ENCODE measurements at regions not wholly inside any gene's neighbourhood (a gene's known extent, or its start where the extent isn't known, plus 50 kb on each side); places are given as distances from the start of the nearest gene placed in this dataset.

- no peaks in the 10 kb centered on the region for H3K27me3 ChIP-seq (ENCODE audit: insufficient read depth, low read length)
- H3K4me3 ChIP-seq (ENCODE audit: low read length): no peak overlapping the region
- H3K9ac ChIP-seq (ENCODE audit: low read depth, low read length): no peak overlapping the region
- no peaks in the 10 kb centered on the region for H3K4me1 ChIP-seq (ENCODE audit: insufficient read depth, low read length)
- no peaks in the 10 kb centered on the region for H3K9me3 ChIP-seq (ENCODE audit: insufficient read depth, low read depth, low read length)
- no peaks in the 10 kb centered on the region for H3K36me3 ChIP-seq (ENCODE audit: insufficient read depth, low read length)
- H3K27ac ChIP-seq (ENCODE audit: low read depth, low read length): no peak overlapping the region
- WGBS: 100% methylated on average over 2 of the region's 2 CpGs
Observed at GRCh38 chr5:145227881-145228280, 607.3 kb downstream of the PRELID2 start.

GRCh38 chr5:145226726-145227125 lies 608.4 kb downstream of the PRELID2 start:
- WGBS: 95% methylated on average over 3 of the region's 3 CpGs
- H3K4me3 ChIP-seq (ENCODE audit: low read length): no peak overlapping the region
- H3K9me3 ChIP-seq (ENCODE audit: insufficient read depth, low read depth, low read length): no peaks in the 10 kb centered on the region
- H3K9ac ChIP-seq (ENCODE audit: low read depth, low read length): no peak overlapping the region
- H3K4me1 ChIP-seq (ENCODE audit: insufficient read depth, low read length): no peaks in the 10 kb centered on the region
- H3K36me3 ChIP-seq (ENCODE audit: insufficient read depth, low read length): no peaks in the 10 kb centered on the region
- no peak overlapping the region for H3K27ac ChIP-seq (ENCODE audit: low read depth, low read length)
- no peaks in the 10 kb centered on the region for H3K27me3 ChIP-seq (ENCODE audit: insufficient read depth, low read length)

- Histone ChIP-seq H3K36me3 (ENCODE audit: insufficient read depth, low read length) (no peaks in the 10 kb centered on the region), H3K9ac (ENCODE audit: low read depth, low read length) (no peak overlapping the region), H3K4me1 (ENCODE audit: insufficient read depth, low read length) (no peaks in the 10 kb centered on the region), H3K27ac (ENCODE audit: low read depth, low read length) (no peak overlapping the region), H3K27me3 (ENCODE audit: insufficient read depth, low read length) (no peaks in the 10 kb centered on the region), H3K4me3 (ENCODE audit: low read length) (no peak overlapping the region), H3K9me3 (ENCODE audit: insufficient read depth, low read depth, low read length) (no peaks in the 10 kb centered on the region)
- WGBS: 96% methylated on average over 1 of the region's 1 CpG
Observed at GRCh38 chr5:145225529-145225928, 609.6 kb downstream of the PRELID2 start.

- Histone ChIP-seq H3K27ac (ENCODE audit: low read depth, low read length) (no peak overlapping the region), H3K9me3 (ENCODE audit: insufficient read depth, low read depth, low read length) (no peaks in the 10 kb centered on the region), H3K4me3 (ENCODE audit: low read length) (no peak overlapping the region), H3K4me1 (ENCODE audit: insufficient read depth, low read length) (no peaks in the 10 kb centered on the region), H3K36me3 (ENCODE audit: insufficient read depth, low read length) (no peaks in the 10 kb centered on the region), H3K27me3 (ENCODE audit: insufficient read depth, low read length) (no peaks in the 10 kb centered on the region), H3K9ac (ENCODE audit: low read depth, low read length) (no peak overlapping the region)
- 98% methylated on average over 2 of the region's 3 CpGs for WGBS
Observed at GRCh38 chr5:145223582-145223981, 611.6 kb downstream of the PRELID2 start.

GRCh38 chr5:145222622-145223021 lies 612.5 kb downstream of the PRELID2 start:
- H3K27me3 ChIP-seq (ENCODE audit: insufficient read depth, low read length): no peaks in the 10 kb centered on the region
- H3K9ac ChIP-seq (ENCODE audit: low read depth, low read length): no peak overlapping the region
- no peak overlapping the region for H3K4me3 ChIP-seq (ENCODE audit: low read length)
- no peaks in the 10 kb centered on the region for H3K36me3 ChIP-seq (ENCODE audit: insufficient read depth, low read length)
- H3K4me1 ChIP-seq (ENCODE audit: insufficient read depth, low read length): no peaks in the 10 kb centered on the region
- H3K9me3 ChIP-seq (ENCODE audit: insufficient read depth, low read depth, low read length): no peaks in the 10 kb centered on the region
- no peak overlapping the region for H3K27ac ChIP-seq (ENCODE audit: low read depth, low read length)

- H3K36me3 ChIP-seq (ENCODE audit: insufficient read depth, low read length): no peaks in the 10 kb centered on the region
- H3K27me3 ChIP-seq (ENCODE audit: insufficient read depth, low read length): no peaks in the 10 kb centered on the region
- H3K4me3 ChIP-seq (ENCODE audit: low read length): no peak overlapping the region
- 100% methylated on average over 1 of the region's 1 CpG for WGBS
- H3K27ac ChIP-seq (ENCODE audit: low read depth, low read length): no peak overlapping the region
- no peak overlapping the region for H3K9ac ChIP-seq (ENCODE audit: low read depth, low read length)
- no peaks in the 10 kb centered on the region for H3K4me1 ChIP-seq (ENCODE audit: insufficient read depth, low read length)
- H3K9me3 ChIP-seq (ENCODE audit: insufficient read depth, low read depth, low read length): no peaks in the 10 kb centered on the region
Observed at GRCh38 chr5:145221416-145221815, 613.7 kb downstream of the PRELID2 start.

GRCh38 chr5:145220481-145220880 lies 614.7 kb downstream of the PRELID2 start:
- no peaks in the 10 kb centered on the region for H3K4me1 ChIP-seq (ENCODE audit: insufficient read depth, low read length)
- H3K9ac ChIP-seq (ENCODE audit: low read depth, low read length): no peak overlapping the region
- 86% methylated on average over 5 of the region's 5 CpGs for WGBS
- no peak overlapping the region for H3K4me3 ChIP-seq (ENCODE audit: low read length)
- H3K27ac ChIP-seq (ENCODE audit: low read depth, low read length): no peak overlapping the region
- H3K9me3 ChIP-seq (ENCODE audit: insufficient read depth, low read depth, low read length): 0 out of 2 replicates have a peak, but pooled peaks cover 2% of the 10 kb centered on the region
- no peaks in the 10 kb centered on the region for H3K36me3 ChIP-seq (ENCODE audit: insufficient read depth, low read length)
- H3K27me3 ChIP-seq (ENCODE audit: insufficient read depth, low read length): no peaks in the 10 kb centered on the region

- H3K4me3 ChIP-seq (ENCODE audit: low read length): no peak overlapping the region
- H3K4me1 ChIP-seq (ENCODE audit: insufficient read depth, low read length): no peaks in the 10 kb centered on the region
- 100% methylated on average over 1 of the region's 1 CpG for WGBS
- peaks cover 5% of the 10 kb centered on the region; the same call in 1 of the 2 replicates for H3K9me3 ChIP-seq (ENCODE audit: insufficient read depth, low read depth, low read length)
- H3K9ac ChIP-seq (ENCODE audit: low read depth, low read length): no peak overlapping the region
- no peak overlapping the region for H3K27ac ChIP-seq (ENCODE audit: low read depth, low read length)
- no peaks in the 10 kb centered on the region for H3K36me3 ChIP-seq (ENCODE audit: insufficient read depth, low read length)
- no peaks in the 10 kb centered on the region for H3K27me3 ChIP-seq (ENCODE audit: insufficient read depth, low read length)
Observed at GRCh38 chr5:145218982-145219381, 616.2 kb downstream of the PRELID2 start.

GRCh38 chr5:145218019-145218418 lies 617.1 kb downstream of the PRELID2 start:
- no peak overlapping the region for H3K27ac ChIP-seq (ENCODE audit: low read depth, low read length)
- WGBS: 94% methylated on average over 3 of the region's 3 CpGs
- H3K27me3 ChIP-seq (ENCODE audit: insufficient read depth, low read length): no peaks in the 10 kb centered on the region
- H3K4me1 ChIP-seq (ENCODE audit: insufficient read depth, low read length): no peaks in the 10 kb centered on the region
- no peak overlapping the region for H3K4me3 ChIP-seq (ENCODE audit: low read length)
- no peak overlapping the region for H3K9ac ChIP-seq (ENCODE audit: low read depth, low read length)
- H3K36me3 ChIP-seq (ENCODE audit: insufficient read depth, low read length): no peaks in the 10 kb centered on the region
- H3K9me3 ChIP-seq (ENCODE audit: insufficient read depth, low read depth, low read length): peaks cover 5% of the 10 kb centered on the region; the same call in 1 of the 2 replicates

GRCh38 chr5:145210020-145210419 lies 625.1 kb downstream of the PRELID2 start:
- Histone ChIP-seq H3K4me3 (ENCODE audit: low read length) (no peak overlapping the region), H3K4me1 (ENCODE audit: insufficient read depth, low read length) (no peaks in the 10 kb centered on the region), H3K9ac (ENCODE audit: low read depth, low read length) (no peak overlapping the region), H3K36me3 (ENCODE audit: insufficient read depth, low read length) (no peaks in the 10 kb centered on the region), H3K9me3 (ENCODE audit: insufficient read depth, low read depth, low read length) (no peaks in the 10 kb centered on the region; the same call in 1 of the 2 replicates), H3K27me3 (ENCODE audit: insufficient read depth, low read length) (no peaks in the 10 kb centered on the region), H3K27ac (ENCODE audit: low read depth, low read length) (no peak overlapping the region)
- 95% methylated on average over 3 of the region's 3 CpGs for WGBS

GRCh38 chr5:145205546-145205945 lies 629.6 kb downstream of the PRELID2 start:
- Histone ChIP-seq H3K36me3 (ENCODE audit: insufficient read depth, low read length) (no peaks in the 10 kb centered on the region), H3K9me3 (ENCODE audit: insufficient read depth, low read depth, low read length) (no peaks in the 10 kb centered on the region), H3K27ac (ENCODE audit: low read depth, low read length) (no peak overlapping the region), H3K27me3 (ENCODE audit: insufficient read depth, low read length) (no peaks in the 10 kb centered on the region), H3K9ac (ENCODE audit: low read depth, low read length) (no peak overlapping the region), H3K4me3 (ENCODE audit: low read length) (no peak overlapping the region), H3K4me1 (ENCODE audit: insufficient read depth, low read length) (no peaks in the 10 kb centered on the region)
- WGBS: 69% methylated on average over 4 of the region's 4 CpGs

- Histone ChIP-seq H3K27ac (ENCODE audit: low read depth, low read length) (no peak overlapping the region), H3K9me3 (ENCODE audit: insufficient read depth, low read depth, low read length) (no peaks in the 10 kb centered on the region), H3K27me3 (ENCODE audit: insufficient read depth, low read length) (no peaks in the 10 kb centered on the region), H3K4me3 (ENCODE audit: low read length) (no peak overlapping the region), H3K4me1 (ENCODE audit: insufficient read depth, low read length) (no peaks in the 10 kb centered on the region), H3K9ac (ENCODE audit: low read depth, low read length) (no peak overlapping the region), H3K36me3 (ENCODE audit: insufficient read depth, low read length) (no peaks in the 10 kb centered on the region)
- 94% methylated on average over 2 of the region's 2 CpGs for WGBS
Observed at GRCh38 chr5:145204743-145205142, 630.4 kb downstream of the PRELID2 start.

Data from HUES64 (cell line).